ENCODE measurements at regions not wholly inside any gene's neighbourhood (a gene's known extent, or its start where the extent isn't known, plus 50 kb on each side); places are given as distances from the start of the nearest gene placed in this dataset.
"Not testable (repeated sequence)": the region's sequence is repeated elsewhere in the genome, so short reads cannot be mapped to it uniquely, and the experiment has no call there.

- Histone ChIP-seq H3K9me3 (ENCODE audit: low read depth, low read length, poor library complexity, severe bottlenecking) (no peaks in the 10 kb centered on the region), H3K27me3 (replicated peaks; ENCODE audit: insufficient read depth, low read depth, low read length, poor library complexity) (no peaks in the 10 kb centered on the region), H3K4me1 (ENCODE audit: insufficient read depth, low read length, poor library complexity, severe bottlenecking) (no peaks in the 10 kb centered on the region), H3K36me3 (ENCODE audit: insufficient read depth, low read length, poor library complexity, severe bottlenecking) (no peaks in the 10 kb centered on the region), H3K27ac (ENCODE audit: low read depth, low read length, poor library complexity, severe bottlenecking) (no peak overlapping the region), H3K4me3 (ENCODE audit: low read depth, low read length, poor library complexity, severe bottlenecking) (no peak overlapping the region)
- BruUV-seq (replicated peaks), result no TSS peak
- CTCF ChIA-PET, result interaction anchor here (0.6 kb wide), 1 partner anchor 236 kb away, joined by 4 read pairs; no protein-coding TSS in a partner anchor
- POLR2A ChIA-PET (ENCODE audit: low non-redundant PET), result no interaction called here
- intact Hi-C loops (cut with micrococcal nuclease; ENCODE audit: unreplicated experiment), result no loop called here
- no peak for TF ChIP-seq CTCF (conservative IDR thresholded peaks at IDR 0.05; ENCODE audit: low read depth, low read length)
- no peak for TF ChIP-seq EZH2 (IDR thresholded peaks at IDR 0.05; ENCODE audit: borderline replicate concordance, low read depth, low read length, poor library complexity, severe bottlenecking)
- no peak for DNase-seq (ENCODE audit: low spot score)
These were observed 162.5 kb upstream of the KCTD7 start for GRCh38 chr7:66466081-66466600.

- intact Hi-C loops (cut with micrococcal nuclease; ENCODE audit: unreplicated experiment), result no loop called here
- no TSS peak for BruUV-seq (replicated peaks)
These were observed 160.8 kb upstream of the KCTD7 start for GRCh38 chr7:66467887-66468286.

GRCh38 chr7:66473064-66473463, 155.6 kb upstream of the KCTD7 start:
- H3K36me3 ChIP-seq (ENCODE audit: insufficient read depth, low read length, poor library complexity, severe bottlenecking); H3K27me3 ChIP-seq (replicated peaks; ENCODE audit: insufficient read depth, low read depth, low read length, poor library complexity); H3K27ac ChIP-seq (ENCODE audit: low read depth, low read length, poor library complexity, severe bottlenecking); BruUV-seq (replicated peaks); H3K4me3 ChIP-seq (ENCODE audit: low read depth, low read length, poor library complexity, severe bottlenecking); CTCF ChIA-PET; H3K4me1 ChIP-seq (ENCODE audit: insufficient read depth, low read length, poor library complexity, severe bottlenecking); POLR2A ChIA-PET (ENCODE audit: low non-redundant PET); H3K9me3 ChIP-seq (ENCODE audit: low read depth, low read length, poor library complexity, severe bottlenecking); intact Hi-C loops (cut with micrococcal nuclease; ENCODE audit: unreplicated experiment); DNase-seq (ENCODE audit: low spot score): not testable (repeated sequence)

More at GRCh38 chr7:66467887-66468286, 160.8 kb upstream of the KCTD7 start:
- ChIA-PET CTCF (no interaction called here), POLR2A (ENCODE audit: low non-redundant PET) (no interaction called here)
- H3K9me3 ChIP-seq (ENCODE audit: low read depth, low read length, poor library complexity, severe bottlenecking), result no peaks in the 10 kb centered on the region
- no peak overlapping the region for H3K4me3 ChIP-seq (ENCODE audit: low read depth, low read length, poor library complexity, severe bottlenecking)
- no peaks in the 10 kb centered on the region for H3K36me3 ChIP-seq (ENCODE audit: insufficient read depth, low read length, poor library complexity, severe bottlenecking)
- H3K27me3 ChIP-seq (replicated peaks; ENCODE audit: insufficient read depth, low read depth, low read length, poor library complexity), result no peaks in the 10 kb centered on the region
- no peaks in the 10 kb centered on the region for H3K4me1 ChIP-seq (ENCODE audit: insufficient read depth, low read length, poor library complexity, severe bottlenecking)
- H3K27ac ChIP-seq (ENCODE audit: low read depth, low read length, poor library complexity, severe bottlenecking), result no peak overlapping the region
- DNase-seq (ENCODE audit: low spot score), result no peak
- TF ChIP-seq EZH2 (IDR thresholded peaks at IDR 0.05; ENCODE audit: borderline replicate concordance, low read depth, low read length, poor library complexity, severe bottlenecking) (no peak), CTCF (conservative IDR thresholded peaks at IDR 0.05; ENCODE audit: low read depth, low read length) (no peak)

GRCh38 chr7:66474441-66474840, 154.2 kb upstream of the KCTD7 start:
- Histone ChIP-seq H3K4me1 (ENCODE audit: insufficient read depth, low read length, poor library complexity, severe bottlenecking) (no peaks in the 10 kb centered on the region), H3K9me3 (ENCODE audit: low read depth, low read length, poor library complexity, severe bottlenecking) (no peaks in the 10 kb centered on the region), H3K27ac (ENCODE audit: low read depth, low read length, poor library complexity, severe bottlenecking) (no peak overlapping the region), H3K4me3 (ENCODE audit: low read depth, low read length, poor library complexity, severe bottlenecking) (no peak overlapping the region), H3K27me3 (replicated peaks; ENCODE audit: insufficient read depth, low read depth, low read length, poor library complexity) (no peaks in the 10 kb centered on the region), H3K36me3 (ENCODE audit: insufficient read depth, low read length, poor library complexity, severe bottlenecking) (no peaks in the 10 kb centered on the region)
- POLR2A ChIA-PET (ENCODE audit: low non-redundant PET), result no interaction called here
- CTCF ChIA-PET, result no interaction called here
- intact Hi-C loops (cut with micrococcal nuclease; ENCODE audit: unreplicated experiment), result no loop called here
- TF ChIP-seq EZH2 (IDR thresholded peaks at IDR 0.05; ENCODE audit: borderline replicate concordance, low read depth, low read length, poor library complexity, severe bottlenecking), result no peak
- TF ChIP-seq CTCF (conservative IDR thresholded peaks at IDR 0.05; ENCODE audit: low read depth, low read length), result no peak
- no peak for DNase-seq (ENCODE audit: low spot score)
- no TSS peak for BruUV-seq (replicated peaks)

- H3K36me3 ChIP-seq (ENCODE audit: insufficient read depth, low read length, poor library complexity, severe bottlenecking); H3K4me3 ChIP-seq (ENCODE audit: low read depth, low read length, poor library complexity, severe bottlenecking); H3K4me1 ChIP-seq (ENCODE audit: insufficient read depth, low read length, poor library complexity, severe bottlenecking); DNase-seq (ENCODE audit: low spot score); intact Hi-C loops (cut with micrococcal nuclease; ENCODE audit: unreplicated experiment); CTCF ChIA-PET; BruUV-seq (replicated peaks); H3K27ac ChIP-seq (ENCODE audit: low read depth, low read length, poor library complexity, severe bottlenecking); H3K27me3 ChIP-seq (replicated peaks; ENCODE audit: insufficient read depth, low read depth, low read length, poor library complexity); H3K9me3 ChIP-seq (ENCODE audit: low read depth, low read length, poor library complexity, severe bottlenecking): not testable (repeated sequence)
- POLR2A ChIA-PET (ENCODE audit: low non-redundant PET), result interaction anchor here (0.9 kb wide), 1 partner anchor 38 kb away, joined by 3 read pairs; no protein-coding TSS in a partner anchor
These were observed 152.6 kb upstream of the KCTD7 start for GRCh38 chr7:66476056-66476455.

Data from A673 (cell line).